H9 (cell line): ENCODE measurements at regions not wholly inside any gene's neighbourhood (a gene's known extent, or its start where the extent isn't known, plus 50 kb on each side); places are given as distances from the start of the nearest gene placed in this dataset.

Experiments used
- DNase-seq: peaks from one replicate; pipeline ENCODE4 v3.0.0-alpha.2; 2017
- H2AFZ ChIP-seq: one replicate; pipeline ENCODE4 v1.6.1; 2013; ENCODE audit warnings: mild to moderate bottlenecking, low read length, control low read depth, moderate library complexity
- H2AK5ac ChIP-seq: 2 replicates; pipeline ENCODE4 v1.6.1; 2013; ENCODE audit warnings: low read length, control low read depth, mixed read lengths; ENCODE audit not compliant: insufficient read length
- H2BK120ac ChIP-seq: one replicate; pipeline ENCODE4 v1.6.1; 2013; ENCODE audit warnings: low read depth, mild to moderate bottlenecking, low read length, control low read depth, inconsistent platforms; ENCODE audit not compliant: poor library complexity, severe bottlenecking
- H2BK12ac ChIP-seq: 2 replicates; pipeline ENCODE4 v1.6.1; 2013; ENCODE audit warnings: low read length, control low read depth, mixed read lengths, low read depth; ENCODE audit not compliant: insufficient read length
- H2BK15ac ChIP-seq: 2 replicates; pipeline ENCODE4 v1.6.1; 2013; ENCODE audit warnings: low read depth, low read length, control low read depth
- H2BK20ac ChIP-seq: one replicate; pipeline ENCODE4 v1.6.1; 2013; ENCODE audit warnings: low read depth, mild to moderate bottlenecking, low read length, control low read depth, inconsistent platforms; ENCODE audit not compliant: poor library complexity, severe bottlenecking
- H2BK5ac ChIP-seq: 2 replicates; pipeline ENCODE4 v1.6.1; 2013; ENCODE audit warnings: low read length, control low read depth, mixed read lengths; ENCODE audit not compliant: insufficient read length
- H3K14ac ChIP-seq: 2 replicates; pipeline ENCODE4 v1.6.1; 2013; ENCODE audit warnings: low read length, control low read depth; ENCODE audit not compliant: insufficient read depth
- H3K18ac ChIP-seq: 2 replicates; pipeline ENCODE4 v1.6.1; 2013; ENCODE audit warnings: low read depth, mild to moderate bottlenecking, mixed read lengths, low read length, control low read depth; ENCODE audit not compliant: insufficient read length
- H3K23ac ChIP-seq: 2 replicates; pipeline ENCODE4 v1.6.1; 2013; ENCODE audit warnings: low read length, control low read depth, mixed read lengths, low read depth; ENCODE audit not compliant: insufficient read length
- H3K23me2 ChIP-seq: 2 replicates; pipeline ENCODE4 v1.6.1; 2013; ENCODE audit warnings: low read depth, mild to moderate bottlenecking, mixed read lengths, low read length, control low read depth; ENCODE audit not compliant: insufficient read length, poor library complexity, severe bottlenecking
- H3K27ac ChIP-seq: 2 replicates; pipeline ENCODE4 v1.5.1; 2013; ENCODE audit warnings: low read length, control low read depth, mixed read lengths, low read depth; ENCODE audit not compliant: insufficient read length
- H3K27me3 ChIP-seq: 2 replicates; pipeline ENCODE4 v1.6.1; 2013; ENCODE audit warnings: low read length, control low read depth, inconsistent platforms; ENCODE audit not compliant: insufficient read depth
- H3K4ac ChIP-seq: 2 replicates; pipeline ENCODE4 v1.6.1; 2013; ENCODE audit warnings: low read depth, mild to moderate bottlenecking, control low read depth, inconsistent platforms, low read length, moderate library complexity
- H3K4me1 ChIP-seq: 2 replicates; pipeline ENCODE4 v1.6.1; 2013; ENCODE audit warnings: low read length, control low read depth, inconsistent platforms; ENCODE audit not compliant: insufficient read depth
- H3K4me2 ChIP-seq: 2 replicates; pipeline ENCODE4 v1.6.1; 2013; ENCODE audit warnings: low read length, control low read depth, mixed read lengths; ENCODE audit not compliant: insufficient read length, insufficient read depth
- H3K56ac ChIP-seq: 2 replicates; pipeline ENCODE4 v1.6.1; 2013; ENCODE audit warnings: low read depth, mild to moderate bottlenecking, mixed read lengths, low read length, control low read depth; ENCODE audit not compliant: insufficient read length
- H3K79me1 ChIP-seq: 2 replicates; pipeline ENCODE4 v1.6.1; 2013; ENCODE audit warnings: low read depth, mild to moderate bottlenecking, moderate library complexity, low read length, control low read depth, inconsistent platforms; ENCODE audit not compliant: insufficient read depth, poor library complexity, severe bottlenecking
- H3K79me2 ChIP-seq: 2 replicates; pipeline ENCODE4 v1.6.1; 2013; ENCODE audit warnings: low read length, control low read depth, inconsistent platforms; ENCODE audit not compliant: insufficient read depth
- H3K9ac ChIP-seq: 2 replicates; pipeline ENCODE4 v1.6.1; 2013; ENCODE audit warnings: low read length, control low read depth, mixed read lengths; ENCODE audit not compliant: insufficient read length; ENCODE audit errors: extremely low read depth
- H3K9me3 ChIP-seq: one replicate; pipeline ENCODE4 v1.6.1; 2013; ENCODE audit warnings: low read depth, low read length, inconsistent platforms; ENCODE audit not compliant: control insufficient read depth
- H3T11ph ChIP-seq: one replicate; pipeline ENCODE4 v1.6.1; 2013; ENCODE audit warnings: mild to moderate bottlenecking, low read length, control low read depth, inconsistent platforms
- H4K20me1 ChIP-seq: one replicate; pipeline ENCODE4 v1.6.1; 2013; ENCODE audit not compliant: control insufficient read depth, insufficient read length, insufficient read depth
- H4K5ac ChIP-seq: 2 replicates; pipeline ENCODE4 v1.6.1; 2013; ENCODE audit warnings: low read depth, mild to moderate bottlenecking, mixed read lengths, low read length, control low read depth; ENCODE audit not compliant: insufficient read length
- H4K8ac ChIP-seq: replicated peaks from 2 replicates; pipeline ENCODE4 v1.6.1; 2013; ENCODE audit warnings: low read length, control low read depth, mixed read lengths, low read depth; ENCODE audit not compliant: insufficient read length
- H4K91ac ChIP-seq: 2 replicates; pipeline ENCODE4 v1.6.1; 2013; ENCODE audit warnings: low read depth, mild to moderate bottlenecking, moderate library complexity, mixed read lengths, low read length, control low read depth; ENCODE audit not compliant: insufficient read length
- H3K27ac Mint-ChIP-seq, 3 experiments: 2 replicates in 2 of 3; 3 replicates in 1 of 3; pipeline ENCODE4 v1.8.0; 2020 to 2021; ENCODE audit warnings: mixed read lengths in 3 of 3, mild to moderate bottlenecking in 1 of 3, moderate library complexity in 1 of 3
- H3K27me3 Mint-ChIP-seq: 2 replicates; pipeline ENCODE4 v1.8.0; 2021; ENCODE audit warnings: low read depth, mild to moderate bottlenecking, moderate library complexity, mixed read lengths
- H3K36me3 Mint-ChIP-seq, 3 experiments: 2 replicates in 2 of 3; 3 replicates in 1 of 3; pipeline ENCODE4 v1.8.0; 2020 to 2021; ENCODE audit warnings: low read depth in 3 of 3, mixed read lengths in 3 of 3; ENCODE audit not compliant: insufficient read depth in 1 of 3
- H3K4me1 Mint-ChIP-seq, 2 experiments: 2 replicates each; pipeline ENCODE4 v1.8.0; 2020; ENCODE audit warnings: mixed read lengths in 2 of 2
- H3K4me3 Mint-ChIP-seq, 2 experiments: 2 replicates in 1 of 2; 3 replicates in 1 of 2; pipeline ENCODE4 v1.8.0; 2020 to 2021; ENCODE audit warnings: mild to moderate bottlenecking in 2 of 2, mixed read lengths in 2 of 2, moderate library complexity in 1 of 2
- H3K9me3 Mint-ChIP-seq, 2 experiments: 2 replicates in 1 of 2; 3 replicates in 1 of 2; pipeline ENCODE4 v1.8.0; 2020; ENCODE audit warnings: mild to moderate bottlenecking in 2 of 2, mixed read lengths in 2 of 2, moderate library complexity in 1 of 2
- CTCF ChIP-seq: fragments of 200-600 bp; sonication (generic); conservative IDR thresholded peaks from 3 replicates; pipeline ENCODE4 v1.8.0; 2021; ENCODE audit warnings: antibody characterized with exemption, mild to moderate bottlenecking
- WGBS: extraction: QIAGEN DNeasy Blood & Tissue Kit; methylation state at CpG from one replicate; pipeline ENCODE4 v1.1.7; 2013; ENCODE audit warnings: missing lambda C conversion rate, low lambda C conversion rate, mixed read lengths; ENCODE audit not compliant: insufficient read length; ENCODE audit errors: extremely low coverage; 5-methylcytosine and 5-hydroxymethylcytosine counted together

GRCh38 chr20:24111858-24112257, 123.3 kb upstream of the GGTLC1 start:
- Histone ChIP-seq H4K5ac (no peak overlapping the region), H3K27me3 (no peaks in the 10 kb centered on the region), H3K79me1 (no peaks in the 10 kb centered on the region), H4K8ac (no peak overlapping the region), H3K23ac (no peak overlapping the region), H2BK120ac (no peak overlapping the region), H2BK15ac (no peak overlapping the region), H4K20me1 (no peaks in the 10 kb centered on the region), H3T11ph (no peak overlapping the region), H2BK12ac (no peak overlapping the region), H3K79me2 (no peaks in the 10 kb centered on the region), H4K91ac (no peak overlapping the region), H2AFZ (no peak overlapping the region), H3K9me3 (no peaks in the 10 kb centered on the region), H3K27ac (no peak overlapping the region), H3K18ac (no peak overlapping the region), H3K4ac (no peak overlapping the region), H3K23me2 (no peaks in the 10 kb centered on the region), H3K4me2 (no peak overlapping the region), H2AK5ac (no peak overlapping the region), H3K4me1 (no peaks in the 10 kb centered on the region), H3K14ac (no peak overlapping the region), H2BK20ac (no peak overlapping the region), H3K9ac (no peak overlapping the region), H3K56ac (no peak overlapping the region), H2BK5ac (no peak overlapping the region)
- no peaks in the 10 kb centered on the region for H3K36me3 Mint-ChIP-seq
- H3K9me3 Mint-ChIP-seq: no peaks in the 10 kb centered on the region
- H3K27me3 Mint-ChIP-seq: peaks cover 2% of the 10 kb centered on the region; the same call in 1 of the 2 replicates
- no peak overlapping the region for H3K4me3 Mint-ChIP-seq
- no peak overlapping the region for H3K27ac Mint-ChIP-seq
- peaks cover 2% of the 10 kb centered on the region in 2 experiments; a peak in 1 of 4 replicates for H3K4me1 Mint-ChIP-seq
- no peak for DNase-seq
- TF ChIP-seq CTCF: no peak
- WGBS: no CpG with 5 or more reads among the region's 5 CpGs
